KMS-11 (cell line): ENCODE measurements at regions not wholly inside any gene's neighbourhood (a gene's known extent, or its start where the extent isn't known, plus 50 kb on each side); places are given as distances from the start of the nearest gene placed in this dataset.
"Not testable (repeated sequence)": the region's sequence is repeated elsewhere in the genome, so short reads cannot be mapped to it uniquely, and the experiment has no call there.

Experiments
- H2AFZ ChIP-seq: fragments of 200-600 bp; sonication (generic); 2 replicates; pipeline ENCODE4 v1.6.1; 2016; ENCODE audit warnings: antibody characterized with exemption, mixed run types, low read depth
- H3K27ac ChIP-seq: fragments of 200-600 bp; sonication (generic); 2 replicates; pipeline ENCODE4 v1.6.1; 2016; ENCODE audit warnings: mild to moderate bottlenecking, mixed run types
- H3K27me3 ChIP-seq: fragments of 200-600 bp; sonication (generic); 2 replicates; pipeline ENCODE4 v1.6.1; 2017; ENCODE audit warnings: mild to moderate bottlenecking, low read depth, mixed run types, moderate library complexity; ENCODE audit not compliant: insufficient read depth
- H3K36me3 ChIP-seq: fragments of 200-600 bp; sonication (generic); 2 replicates; pipeline ENCODE4 v1.6.1; 2017; ENCODE audit warnings: mild to moderate bottlenecking, mixed run types; ENCODE audit not compliant: insufficient read depth
- H3K4me1 ChIP-seq: fragments of 200-600 bp; sonication (generic); 2 replicates; pipeline ENCODE4 v1.6.1; 2016; ENCODE audit warnings: mild to moderate bottlenecking, low read depth, mixed run types; ENCODE audit not compliant: poor library complexity, severe bottlenecking
- H3K4me2 ChIP-seq: fragments of 200-600 bp; sonication (generic); 2 replicates; pipeline ENCODE4 v1.7.0; 2016; ENCODE audit warnings: mild to moderate bottlenecking, mixed run types
- H3K4me3 ChIP-seq: fragments of 200-600 bp; sonication (generic); IDR thresholded peaks from 2 replicates; pipeline ENCODE4 v1.6.1; 2017; ENCODE audit warnings: low read depth, low read length, mixed read lengths; ENCODE audit not compliant: insufficient read depth
- H3K79me2 ChIP-seq: fragments of 200-600 bp; sonication (generic); 2 replicates; pipeline ENCODE4 v1.6.1; 2016; ENCODE audit warnings: low read depth, mixed run types; ENCODE audit not compliant: insufficient read depth
- H3K9ac ChIP-seq: fragments of 200-600 bp; sonication (generic); 2 replicates; pipeline ENCODE4 v1.6.1; 2016; ENCODE audit warnings: mild to moderate bottlenecking, mixed run types
- H4K20me1 ChIP-seq: fragments of 200-600 bp; sonication (generic); 2 replicates; pipeline ENCODE4 v1.6.1; 2016; ENCODE audit warnings: mild to moderate bottlenecking, mixed run types; ENCODE audit not compliant: insufficient read depth
- CTCF ChIP-seq: fragments of 200-600 bp; sonication (generic); conservative IDR thresholded peaks from 2 replicates; pipeline ENCODE4 v1.6.1; 2017; ENCODE audit warnings: low read depth, mild to moderate bottlenecking, antibody characterized with exemption, low read length, moderate library complexity, mixed read lengths

- no peak for TF ChIP-seq CTCF
- no peak overlapping the region for H3K4me3 ChIP-seq
- H3K4me1 ChIP-seq: peaks cover 66% of the 10 kb centered on the region
- no peaks in the 10 kb centered on the region for H4K20me1 ChIP-seq
- H3K4me2 ChIP-seq: no peak overlapping the region
- no peaks in the 10 kb centered on the region for H3K79me2 ChIP-seq
- H2AFZ ChIP-seq: no peak overlapping the region
- H3K27me3 ChIP-seq: no peaks in the 10 kb centered on the region
- no peak overlapping the region for H3K9ac ChIP-seq
- H3K36me3 ChIP-seq: no peaks in the 10 kb centered on the region
- H3K27ac ChIP-seq: no peak overlapping the region
Measured at GRCh38 chr12:27863839-27864238, 83.8 kb upstream of the MANSC4 start.

GRCh38 chr12:27861428-27862167 is 81.6 kb upstream of the MANSC4 start:
- H3K4me1 ChIP-seq: peaks cover 67% of the 10 kb centered on the region
- H3K36me3 ChIP-seq: no peaks in the 10 kb centered on the region
- no peaks in the 10 kb centered on the region for H3K27me3 ChIP-seq
- peak overlapping the region; percentile 38; the same call in 1 of the 2 replicates for H2AFZ ChIP-seq
- no peak overlapping the region for H3K4me3 ChIP-seq
- H3K4me2 ChIP-seq: peak overlapping the region; percentile 76
- peak overlapping the region; percentile 88 for H3K27ac ChIP-seq
- no peaks in the 10 kb centered on the region for H3K79me2 ChIP-seq
- H4K20me1 ChIP-seq: no peaks in the 10 kb centered on the region
- no peak for TF ChIP-seq CTCF
- peak overlapping the region; percentile 49; the same call in 1 of the 2 replicates for H3K9ac ChIP-seq

DNA sequence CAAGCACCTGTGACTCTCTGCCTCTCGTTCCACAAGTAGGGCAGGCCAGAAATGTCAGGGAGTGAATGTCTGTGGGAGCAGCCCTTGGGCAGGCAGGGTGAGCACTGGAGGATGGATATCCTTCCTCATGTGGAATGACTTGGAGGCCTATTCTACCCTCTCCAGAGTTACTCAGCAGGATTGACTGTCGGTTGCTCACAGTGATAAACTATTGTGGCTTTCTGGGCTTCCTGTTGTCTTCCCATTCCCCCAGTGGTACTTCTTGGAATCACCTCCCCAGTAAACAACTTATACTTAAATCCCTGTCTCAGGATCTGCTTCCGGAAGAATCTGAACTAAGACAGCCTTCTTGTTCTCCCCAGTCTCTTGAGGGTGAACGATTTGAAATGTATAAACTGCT is 79.6 kb upstream of the MANSC4 start:
- Histone ChIP-seq H3K27me3 (no peaks in the 10 kb centered on the region), H3K36me3 (no peaks in the 10 kb centered on the region), H3K4me2 (peak overlapping the region; percentile 76; the same call in 1 of the 2 replicates), H2AFZ (no peak overlapping the region), H3K4me1 (peaks cover 56% of the 10 kb centered on the region), H3K79me2 (no peaks in the 10 kb centered on the region), H3K9ac (no peak overlapping the region), H3K4me3 (no peak overlapping the region), H3K27ac (no peak overlapping the region), H4K20me1 (no peaks in the 10 kb centered on the region)
- no peak for TF ChIP-seq CTCF

- not testable (repeated sequence) for H3K27ac ChIP-seq, H3K36me3 ChIP-seq, H3K4me2 ChIP-seq, H2AFZ ChIP-seq, H3K27me3 ChIP-seq, H3K79me2 ChIP-seq, H3K4me3 ChIP-seq, H4K20me1 ChIP-seq, H3K9ac ChIP-seq
- peaks cover 32% of the 10 kb centered on the region for H3K4me1 ChIP-seq
Measured at GRCh38 chr12:27857006-27857405, 77.0 kb upstream of the MANSC4 start.

GRCh38 chr12:27852742-27853141 is 72.7 kb upstream of the MANSC4 start:
- H3K27ac ChIP-seq: no peak overlapping the region
- no peaks in the 10 kb centered on the region for H3K4me1 ChIP-seq
- no peaks in the 10 kb centered on the region for H4K20me1 ChIP-seq
- H3K4me3 ChIP-seq: no peak overlapping the region
- no peak overlapping the region for H3K4me2 ChIP-seq
- no peak overlapping the region for H3K9ac ChIP-seq
- H2AFZ ChIP-seq: no peak overlapping the region
- H3K36me3 ChIP-seq: no peaks in the 10 kb centered on the region
- no peaks in the 10 kb centered on the region for H3K27me3 ChIP-seq
- TF ChIP-seq CTCF: no peak
- no peaks in the 10 kb centered on the region for H3K79me2 ChIP-seq
